A204.1 (cell line): ENCODE measurements at regions not wholly inside any gene's neighbourhood (a gene's known extent, or its start where the extent isn't known, plus 50 kb on each side); places are given as distances from the start of the nearest gene placed in this dataset.

ENCODE experiments used
- FAIRE-seq: peaks from 2 replicates; lab custom pipeline; 2012; peaks lifted over from hg19 to GRCh38; lab: Jason Lieb, UNC

DNA sequence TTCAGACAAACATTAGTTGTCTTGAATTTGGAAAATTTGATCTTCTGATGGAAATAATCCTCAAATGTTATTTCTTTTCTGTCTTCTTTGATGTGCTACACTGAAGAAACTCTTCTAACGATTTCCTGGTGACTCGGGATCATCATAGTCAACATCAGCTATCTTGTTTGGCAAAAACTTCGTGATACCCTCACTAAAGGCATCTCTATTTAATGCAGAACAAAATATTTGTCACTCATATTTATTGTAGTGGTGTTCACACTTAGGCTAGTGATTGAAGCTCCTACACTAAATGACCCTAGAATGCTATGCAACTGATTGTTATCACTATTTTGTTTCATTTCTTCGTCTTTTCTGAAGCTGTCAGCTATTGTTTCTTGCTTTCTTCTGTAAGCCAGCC, 334.7 kb upstream of the ZEB2 start:
- FAIRE-seq: no peak

DNA sequence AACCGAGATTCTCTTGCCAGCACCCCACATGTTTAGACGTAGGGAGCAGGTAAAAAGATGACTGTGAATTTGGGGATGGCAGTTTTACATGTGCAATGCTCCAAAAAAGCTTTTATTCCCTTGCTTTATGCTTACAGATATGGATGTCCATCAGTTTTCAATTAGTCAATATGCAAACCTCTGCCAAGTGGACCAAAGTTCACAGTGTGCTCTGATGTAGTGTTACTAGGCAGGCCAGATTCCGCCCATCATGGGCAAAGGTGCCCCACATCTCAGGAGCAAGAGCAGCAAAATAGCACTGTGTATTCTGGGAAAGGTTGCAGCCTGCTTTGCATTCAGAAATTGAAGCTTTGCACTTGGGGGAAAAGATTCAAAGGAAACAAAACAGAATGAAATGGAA, 329.7 kb upstream of the ZEB2 start:
- no peak for FAIRE-seq

DNA sequence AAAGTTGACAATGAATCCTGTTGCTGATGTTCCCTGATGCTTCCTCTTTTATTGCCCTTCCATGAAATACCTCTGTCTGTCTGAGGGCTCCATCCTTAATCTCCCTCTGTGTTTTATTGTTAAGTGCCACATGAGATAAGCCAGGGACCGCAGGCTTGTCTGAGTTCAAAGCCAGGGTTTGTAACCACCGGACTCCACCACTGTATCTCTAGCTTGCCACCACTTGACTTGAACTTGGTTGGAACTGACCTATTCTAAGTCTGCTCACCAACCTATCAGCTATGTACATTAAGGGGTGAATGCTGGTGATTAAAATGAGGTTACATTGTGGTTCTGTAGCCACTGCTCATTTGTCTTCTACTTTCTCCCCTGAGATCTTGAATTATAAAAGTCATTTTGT, 328.5 kb upstream of the ZEB2 start:
- FAIRE-seq: no peak

DNA sequence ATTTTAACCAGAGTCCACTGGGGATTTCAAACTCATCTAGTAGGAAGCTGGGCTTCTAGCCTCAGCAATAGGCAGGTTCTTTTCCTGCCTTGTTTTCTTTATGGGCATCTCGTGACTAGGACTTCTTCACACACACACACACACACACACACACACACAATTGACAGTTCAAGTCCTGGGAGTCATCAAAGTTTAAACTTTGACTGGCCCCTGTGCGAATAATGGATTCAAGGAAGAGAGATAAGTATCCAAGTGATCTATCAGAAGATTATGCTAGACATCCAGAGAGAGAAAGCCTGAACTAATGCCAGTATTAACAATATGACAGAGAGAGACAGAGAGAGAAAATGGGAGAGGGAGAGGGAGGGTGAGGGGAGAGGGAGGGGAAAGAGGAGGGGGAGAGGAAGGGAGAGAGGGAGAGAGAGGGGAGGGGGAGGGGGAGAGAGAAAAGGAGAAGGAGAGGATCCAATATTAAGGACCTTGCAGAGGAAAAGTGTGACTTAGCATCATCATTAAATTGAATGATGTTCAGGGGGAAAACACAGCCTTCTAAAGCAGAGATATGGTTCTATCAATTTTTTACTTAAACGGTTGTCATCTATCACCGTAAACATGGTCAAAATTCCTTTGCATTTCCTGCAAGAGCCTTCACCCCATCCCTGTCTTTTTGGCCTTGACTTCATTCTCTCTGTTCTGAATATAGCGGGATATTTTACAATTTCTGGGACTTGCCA, 327.6 kb upstream of the ZEB2 start:
- no peak for FAIRE-seq

DNA sequence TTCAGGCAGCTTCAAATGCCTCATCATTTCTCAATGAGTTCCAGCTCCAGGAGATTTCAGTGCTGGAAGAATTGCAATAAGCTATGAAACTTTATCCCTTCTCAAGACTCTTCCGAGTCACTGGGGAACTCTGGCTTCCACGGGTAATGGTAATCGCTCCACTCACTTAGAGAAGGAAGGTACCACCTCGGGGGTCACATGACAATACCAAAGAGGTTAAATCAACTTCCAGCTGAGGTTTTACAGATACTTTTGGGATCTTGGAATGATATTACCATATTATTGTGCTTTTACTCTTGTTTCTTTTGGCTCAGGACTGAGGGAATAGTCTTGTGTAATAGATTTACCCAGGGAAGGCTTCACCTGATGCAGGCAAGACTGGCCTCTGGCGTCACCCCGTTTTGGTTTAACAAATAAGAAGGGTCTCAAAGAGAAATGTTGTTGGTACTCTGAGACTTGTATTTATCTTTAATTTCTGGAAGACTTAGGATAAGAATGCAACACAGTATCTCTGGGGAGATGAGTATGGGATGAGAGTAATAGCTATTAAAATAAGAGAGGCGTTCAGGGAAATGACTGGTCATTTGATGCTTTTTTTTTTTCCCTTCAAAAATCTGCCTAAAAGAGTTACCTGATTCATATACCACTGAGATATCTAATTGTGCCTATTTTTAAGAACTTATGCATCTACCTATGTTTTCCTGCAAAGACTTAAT, 316.9 kb upstream of the ZEB2 start:
- no peak for FAIRE-seq

DNA sequence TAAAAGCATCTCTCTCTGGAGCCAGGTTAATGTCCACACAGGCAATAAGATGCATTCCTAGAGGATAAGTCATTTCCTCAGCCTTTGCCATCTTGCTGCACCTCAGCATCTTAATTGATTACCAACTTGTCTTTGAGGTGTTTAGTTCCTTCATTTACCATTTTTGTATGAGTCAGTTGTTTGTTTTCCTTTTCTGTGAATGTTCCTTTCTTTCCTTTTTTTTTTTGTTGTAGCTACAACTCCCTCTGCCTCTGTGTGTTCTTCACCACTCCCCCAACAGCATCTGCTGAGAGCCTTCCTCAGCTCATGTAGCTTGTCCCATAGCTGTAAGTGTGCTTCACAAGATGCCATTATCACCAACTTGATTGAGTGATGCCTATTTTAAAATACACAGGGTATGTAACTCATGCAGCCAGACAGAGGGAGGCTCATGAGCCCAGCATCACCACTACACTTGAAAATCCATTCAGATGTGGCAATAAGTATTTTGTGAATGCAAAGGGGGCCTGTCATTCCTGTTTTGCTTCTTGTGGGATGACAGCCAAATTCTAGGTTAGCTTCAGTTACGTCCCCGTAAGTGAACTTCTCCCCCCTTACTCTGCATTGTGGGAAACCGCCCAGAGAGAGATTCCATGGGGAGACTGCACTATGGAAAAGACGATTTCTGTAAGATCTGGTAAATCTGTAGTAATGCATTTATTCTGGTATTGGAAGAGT, 315.9 kb upstream of the ZEB2 start:
- FAIRE-seq: no peak

DNA sequence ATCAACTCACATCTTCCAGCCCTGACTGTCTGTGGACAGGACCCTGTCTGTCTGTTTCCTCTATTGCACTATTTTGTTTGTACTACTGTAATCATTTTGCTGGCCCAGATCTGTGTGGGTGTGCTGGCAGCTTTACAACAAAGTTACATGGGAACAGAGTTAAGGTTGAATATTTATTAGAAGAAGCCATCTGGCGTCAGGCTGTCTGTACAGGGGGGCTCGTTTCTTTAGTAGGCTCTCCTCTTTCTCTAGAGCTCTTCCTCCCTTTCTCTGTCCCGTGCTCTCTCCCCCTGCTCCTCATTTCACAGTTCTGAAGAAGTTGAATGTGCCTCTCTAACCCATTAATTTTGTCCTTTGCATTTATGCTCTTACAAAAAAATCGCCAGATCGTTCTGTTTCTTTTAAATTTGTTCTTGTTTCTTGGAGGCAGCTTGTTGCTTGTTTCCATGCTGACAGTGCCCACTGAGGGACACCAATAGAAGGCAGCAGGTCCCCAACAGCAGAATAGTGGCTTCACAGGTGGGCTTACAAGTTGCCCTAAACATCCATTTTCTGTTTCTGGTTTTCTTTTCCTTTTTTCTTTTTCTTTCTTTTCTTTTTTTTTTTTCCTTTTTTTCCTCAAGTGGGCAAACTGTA, 315.2 kb upstream of the ZEB2 start:
- no peak for FAIRE-seq

DNA sequence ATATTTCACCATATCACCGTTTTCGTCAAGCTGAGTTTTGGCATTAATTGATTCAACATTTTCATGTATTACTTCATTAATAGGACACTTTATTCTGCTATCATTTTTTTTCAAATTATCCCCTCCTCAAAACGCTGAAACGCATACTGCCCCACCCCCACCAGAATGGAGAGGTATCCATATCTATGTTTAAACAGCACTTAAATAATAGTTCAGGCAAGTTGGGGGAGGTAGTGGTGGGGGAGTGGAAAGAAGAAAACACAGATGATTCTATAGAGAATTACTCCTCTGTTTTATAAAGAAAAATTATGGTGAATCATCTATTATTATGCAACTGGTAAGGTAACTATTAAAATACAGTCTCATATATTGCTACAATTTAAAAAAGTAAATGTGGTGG, 314.4 kb upstream of the ZEB2 start:
- FAIRE-seq: no peak

DNA sequence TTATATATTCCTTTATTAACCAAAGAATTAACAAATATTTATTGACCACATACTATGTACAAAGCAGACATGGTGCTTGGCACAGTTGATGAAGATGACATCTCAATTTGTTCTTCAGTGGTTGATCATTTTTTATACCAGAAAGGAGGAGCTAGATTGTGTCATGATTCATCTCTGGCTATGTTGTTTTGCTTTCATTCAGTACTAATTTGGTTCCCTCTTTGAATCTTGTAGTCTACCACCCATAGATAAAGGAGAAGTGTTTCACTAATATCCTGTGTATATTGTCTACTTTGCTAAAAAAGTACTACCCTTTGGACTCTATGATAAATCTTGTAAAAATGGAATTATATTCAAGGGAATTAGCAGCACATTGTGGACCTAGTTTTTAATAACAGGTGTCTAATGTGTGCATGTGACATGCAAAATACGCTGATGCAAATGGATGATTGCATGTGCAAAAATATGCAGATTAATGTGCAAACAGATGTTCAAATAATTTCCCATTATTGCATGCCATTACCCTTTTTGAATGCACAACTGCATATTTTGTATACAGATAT, 313.2 kb upstream of the ZEB2 start:
- no peak for FAIRE-seq

DNA sequence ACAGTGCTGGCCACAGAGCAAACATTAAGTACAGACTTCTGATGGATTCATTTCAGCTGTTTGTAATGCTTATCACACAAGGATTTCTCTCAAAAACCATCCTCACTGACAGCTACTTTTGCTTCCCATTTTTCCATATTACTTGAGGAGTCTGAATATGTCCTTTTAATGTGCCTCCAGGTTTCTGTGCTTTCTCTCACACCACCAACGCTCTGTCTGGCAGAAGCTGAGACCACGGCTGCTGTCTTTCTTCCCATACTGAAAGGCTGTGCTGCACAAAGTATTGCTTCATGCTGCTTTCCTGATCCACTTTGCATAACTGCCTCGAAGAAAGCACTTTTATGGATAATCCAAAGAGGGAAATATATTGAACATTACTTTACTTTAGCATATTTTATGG, 312.1 kb upstream of the ZEB2 start:
- FAIRE-seq: no peak

DNA sequence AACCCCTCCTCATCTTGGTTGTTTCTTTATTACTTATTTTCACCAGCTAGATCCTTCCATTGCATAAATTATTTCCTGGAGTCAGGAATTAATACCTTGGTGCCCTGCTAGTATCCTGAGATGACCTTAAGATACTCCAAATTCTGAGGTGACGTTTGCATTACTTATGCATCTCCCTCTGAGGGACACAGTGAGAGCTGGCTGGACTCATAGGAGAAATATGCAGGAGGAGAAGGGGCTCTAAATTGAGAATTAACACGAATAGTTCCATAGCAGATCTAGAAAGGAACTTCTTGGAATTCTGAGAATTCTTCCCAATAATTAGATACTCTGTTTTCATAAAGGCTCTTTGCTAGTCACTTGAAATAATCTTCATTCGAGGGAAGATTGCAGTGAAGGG, 310.6 kb upstream of the ZEB2 start:
- FAIRE-seq: no peak

DNA sequence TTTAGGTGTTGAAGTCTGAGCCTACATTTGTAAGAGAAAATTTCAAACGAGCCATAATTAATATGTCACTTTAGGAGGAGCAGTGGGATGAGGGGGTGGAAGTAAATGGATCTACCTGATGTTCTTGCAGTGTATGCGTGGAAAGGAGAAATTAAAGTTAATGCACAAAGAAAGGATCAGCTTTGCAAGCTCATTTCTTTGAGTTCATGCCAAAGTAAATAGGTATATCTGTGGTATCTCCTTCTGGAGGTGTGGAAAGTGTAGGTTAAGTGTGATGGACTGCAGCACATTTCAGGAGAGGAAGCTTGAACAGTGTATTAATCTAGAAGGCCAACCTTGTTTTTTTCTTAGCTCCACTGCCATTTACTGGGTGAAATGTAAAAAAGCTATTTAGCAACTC, 307.5 kb upstream of the ZEB2 start:
- no peak for FAIRE-seq

DNA sequence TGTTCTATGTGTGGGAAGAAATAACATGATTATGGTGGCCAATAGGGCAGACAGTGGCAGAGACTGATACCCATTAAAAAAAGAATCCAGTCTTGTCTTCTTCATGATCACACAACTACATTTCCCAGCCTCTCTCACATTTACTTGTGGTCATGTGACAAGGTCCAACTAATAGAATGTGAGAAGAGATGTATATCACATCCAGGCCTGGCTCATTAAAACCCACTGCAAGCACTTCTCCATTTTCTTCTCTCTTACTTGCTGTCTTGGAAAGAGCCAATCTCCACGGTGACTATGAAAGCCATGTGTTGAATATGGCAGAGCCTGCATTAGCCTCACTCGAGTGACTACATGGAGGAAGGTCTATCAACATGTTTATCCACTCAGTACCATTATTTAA, 306.2 kb upstream of the ZEB2 start:
- FAIRE-seq: no peak

DNA sequence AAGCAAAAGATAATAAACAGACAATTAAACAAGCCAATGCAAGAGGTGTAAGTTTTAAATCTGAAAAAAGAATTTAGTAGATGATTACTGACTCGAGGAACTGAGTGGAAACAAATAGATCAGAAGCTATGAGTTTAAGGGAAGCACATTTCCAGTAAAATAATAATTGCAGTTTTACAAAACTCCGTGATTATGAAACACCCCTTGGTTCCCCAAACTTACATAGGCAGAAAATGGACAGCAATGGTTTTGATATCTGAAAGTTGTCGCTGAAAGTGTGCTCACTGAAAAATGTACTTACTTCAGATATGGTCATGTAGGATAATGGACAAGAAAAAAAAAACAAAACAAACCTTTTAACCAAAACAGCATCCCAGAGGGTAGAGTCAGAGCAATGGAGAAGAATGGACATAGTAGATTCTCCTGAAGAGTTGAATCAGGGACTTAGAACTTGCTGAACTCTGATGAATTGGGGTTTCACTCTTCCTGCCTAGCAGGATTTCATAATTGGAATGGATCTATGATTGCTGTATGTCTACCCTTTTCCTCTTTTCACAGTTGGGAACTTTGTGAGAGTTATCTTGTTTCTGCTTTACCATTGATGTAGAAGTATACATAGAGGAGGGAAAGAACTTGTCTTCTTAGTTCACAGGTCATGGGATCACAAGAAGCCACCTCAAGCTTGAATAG, 305.6 kb upstream of the ZEB2 start:
- no peak for FAIRE-seq

DNA sequence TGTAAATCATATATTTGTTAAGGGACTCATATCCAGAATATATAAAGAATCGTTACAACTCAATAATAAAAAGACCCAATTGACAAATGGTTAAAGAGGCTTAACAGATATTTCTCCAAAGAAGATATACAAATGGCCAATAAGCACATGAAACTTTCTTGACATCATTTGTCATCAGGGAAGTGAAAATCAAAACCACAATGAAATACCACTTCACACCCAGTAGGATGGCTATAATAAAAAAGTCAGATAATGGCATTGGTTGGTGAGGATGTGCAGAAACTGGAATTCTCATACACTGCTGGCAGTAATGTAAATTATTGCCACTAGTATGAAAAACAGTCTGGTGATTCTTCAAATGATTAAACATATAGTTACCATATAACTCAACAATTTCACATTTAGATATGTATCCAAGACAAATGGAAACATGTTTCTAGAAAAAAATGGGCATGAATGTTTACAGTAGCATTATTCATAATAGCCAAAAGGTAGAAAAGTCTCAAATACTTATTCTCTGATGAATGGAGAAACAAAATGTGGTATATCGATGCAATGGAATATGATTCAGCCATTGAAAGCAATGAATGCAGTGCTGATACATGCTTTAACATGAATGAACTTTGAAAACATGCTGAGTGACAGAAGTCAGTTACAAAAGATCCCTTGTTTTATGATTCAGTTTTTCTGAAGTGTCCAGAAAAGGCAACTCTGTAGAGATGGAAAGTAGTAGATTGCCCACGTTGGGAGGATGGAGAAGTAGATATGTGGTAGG, 304.6 kb upstream of the ZEB2 start:
- FAIRE-seq: no peak

DNA sequence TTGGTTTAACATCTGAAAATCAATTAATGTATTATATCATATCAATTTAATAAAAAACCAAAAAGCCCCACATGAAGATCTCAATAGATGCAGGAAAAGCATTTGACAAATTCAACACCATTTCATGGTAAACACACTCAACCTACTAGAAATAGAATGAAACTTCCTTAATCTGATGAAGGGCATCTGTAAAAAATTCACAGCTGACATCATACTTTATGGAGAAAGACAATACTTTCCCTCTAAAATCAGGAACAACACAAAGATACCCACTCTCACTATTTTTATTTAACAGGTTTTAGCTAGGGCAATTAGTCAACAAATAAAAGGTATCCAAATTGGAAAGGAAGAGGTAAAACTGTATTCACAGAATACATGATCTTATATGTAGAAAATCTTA, 303.0 kb upstream of the ZEB2 start:
- no peak for FAIRE-seq

DNA sequence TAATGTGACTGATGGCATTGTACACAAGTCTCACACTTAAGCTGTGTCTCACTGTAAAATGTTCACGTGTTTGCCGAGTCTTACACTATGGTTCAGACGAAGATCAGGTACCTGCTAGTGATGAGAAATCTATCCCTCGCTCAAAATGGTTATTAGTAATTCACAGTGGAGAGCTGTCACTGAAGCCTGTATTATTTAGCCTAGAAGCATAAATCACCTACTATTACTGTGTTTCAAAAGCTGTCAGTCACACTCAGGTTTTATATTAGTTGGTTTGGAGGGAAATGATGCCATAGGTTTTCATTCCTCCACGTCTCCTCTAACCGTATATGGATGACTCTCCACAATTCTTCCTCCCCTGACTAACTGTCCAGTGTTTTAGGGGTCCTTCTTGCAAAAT, 292.4 kb upstream of the ZEB2 start:
- no peak for FAIRE-seq

DNA sequence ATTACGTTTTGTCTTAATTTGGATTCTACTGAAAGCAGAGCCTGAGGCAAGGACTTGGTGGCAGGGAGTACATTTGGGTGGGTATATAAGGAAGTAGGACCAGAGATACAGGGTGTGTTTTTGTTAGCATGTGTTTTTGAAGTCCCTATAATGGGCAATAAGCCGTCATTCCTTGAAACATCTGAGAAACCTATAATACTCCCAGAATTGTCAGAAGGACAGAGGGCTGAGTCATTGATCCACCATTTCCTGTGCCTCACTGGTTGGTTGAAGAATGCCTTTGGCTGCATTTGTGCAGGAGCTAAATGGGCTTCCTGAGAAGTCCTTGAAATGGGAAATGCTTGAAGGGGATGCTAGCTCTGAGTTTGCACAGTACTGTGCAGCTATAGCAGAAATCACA, 281.8 kb upstream of the ZEB2 start:
- FAIRE-seq: no peak

DNA sequence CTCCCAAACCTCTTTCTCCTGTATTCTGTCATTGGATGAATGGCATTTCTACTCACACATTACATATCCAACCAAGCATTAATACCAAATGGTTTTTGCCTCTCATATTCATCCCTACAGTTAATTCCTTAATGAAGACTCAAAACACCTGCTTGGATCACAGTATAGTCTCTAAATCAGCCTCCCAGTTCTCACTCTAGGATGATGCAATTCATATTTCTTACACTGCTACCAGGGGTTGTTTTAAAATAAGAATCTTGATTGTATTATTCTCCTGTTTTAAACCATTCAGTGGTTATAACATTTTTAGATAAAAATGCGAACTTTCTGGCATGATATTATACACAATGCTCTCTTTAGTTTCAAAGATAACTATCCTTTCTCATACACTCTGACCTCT, 281.4 kb upstream of the ZEB2 start:
- no peak for FAIRE-seq

DNA sequence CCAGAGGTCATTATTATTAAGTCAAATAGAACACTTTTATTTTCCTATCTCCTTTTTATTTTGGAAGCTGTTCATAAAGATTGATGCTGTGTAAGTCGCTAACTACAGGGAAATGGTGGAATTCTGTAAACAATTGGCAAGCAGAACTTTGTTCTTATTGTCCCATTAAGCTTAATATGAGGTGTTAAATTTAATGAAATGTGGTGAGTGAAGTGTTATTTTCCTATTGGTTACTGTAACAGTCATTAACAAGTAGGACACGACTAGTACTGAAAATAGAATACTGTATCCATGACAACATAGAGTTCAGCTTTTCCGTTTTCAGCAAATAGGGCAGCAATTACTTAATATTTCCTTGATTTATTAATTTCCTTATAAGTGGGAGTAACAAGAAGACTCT, 279.1 kb upstream of the ZEB2 start:
- no peak for FAIRE-seq

DNA sequence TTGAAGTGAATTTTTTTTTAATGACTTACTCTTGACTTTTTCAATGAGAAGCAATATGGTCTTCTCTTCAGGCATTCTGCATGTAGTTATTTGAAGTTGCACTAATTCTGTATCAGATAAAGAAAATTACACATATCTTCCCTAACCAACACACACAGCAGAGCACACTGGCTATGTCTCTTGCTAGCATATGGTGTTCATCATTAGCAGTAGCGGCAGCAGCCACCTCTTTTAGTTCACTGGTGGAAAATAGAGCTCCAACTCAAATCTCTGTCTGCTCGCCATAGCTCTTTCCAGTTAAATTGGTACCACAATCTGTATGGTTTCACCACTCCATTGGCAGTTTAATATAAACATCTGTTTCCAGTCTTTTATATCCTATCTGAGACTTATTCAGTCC, 278.1 kb upstream of the ZEB2 start:
- no peak for FAIRE-seq
